H1 (cell line): ENCODE measurements at regions not wholly inside any gene's neighbourhood (a gene's known extent, or its start where the extent isn't known, plus 50 kb on each side); places are given as distances from the start of the nearest gene placed in this dataset.

Experiments used
- CTCF ChIA-PET: fragments of 300-600 bp; sonication (Branson Sonifier 250); formaldehyde crosslinking; loops from one replicate; lab custom pipeline; 2021; ENCODE audit not compliant: partially characterized antibody; lab: Charles Lee
- POLR2A ChIA-PET: fragments of 300-600 bp; sonication (Branson Sonifier 250); formaldehyde crosslinking; loops from one replicate; lab custom pipeline; 2021; ENCODE audit warnings: inconsistent platforms; ENCODE audit not compliant: partially characterized antibody; lab: Charles Lee
- DNase-seq, 2 experiments: peaks; one replicate each; pipeline versions ENCODE4 v3.0.0 to v3.0.0-alpha.2; 2010 to 2022; ENCODE audit warnings: low spot score in 2 of 2, low read depth in 1 of 2, mixed read lengths in 1 of 2
- FAIRE-seq: peaks from 2 replicates; lab custom pipeline; 2011; peaks lifted over from hg19 to GRCh38; lab: Jason Lieb, UNC
- H2AFZ ChIP-seq: 2 replicates; pipeline ENCODE4 v1.8.1; 2012; ENCODE audit warnings: low read length, inconsistent platforms
- H2AK5ac ChIP-seq: 2 replicates; pipeline ENCODE4 v1.6.1; 2013; ENCODE audit warnings: low read depth, low read length
- H2BK120ac ChIP-seq: replicated peaks from 2 replicates; pipeline ENCODE3; 2013; ENCODE audit warnings: low read depth, low read length, inconsistent platforms
- H2BK12ac ChIP-seq: 2 replicates; pipeline ENCODE4 v1.6.1; 2013; ENCODE audit warnings: low read depth, low read length
- H2BK15ac ChIP-seq: 2 replicates; pipeline ENCODE4 v1.6.1; 2013; ENCODE audit warnings: low read length
- H2BK20ac ChIP-seq: 2 replicates; pipeline ENCODE4 v1.6.1; 2013; ENCODE audit warnings: low read length
- H2BK5ac ChIP-seq: 2 replicates; pipeline ENCODE4 v1.6.1; 2013; ENCODE audit warnings: low read depth, low read length
- H3K14ac ChIP-seq: 2 replicates; pipeline ENCODE4 v1.6.1; 2013; ENCODE audit warnings: inconsistent platforms; ENCODE audit not compliant: insufficient read length
- H3K18ac ChIP-seq: 2 replicates; pipeline ENCODE4 v1.6.1; 2013; ENCODE audit warnings: low read length; ENCODE audit errors: extremely low read depth
- H3K23ac ChIP-seq: 2 replicates; pipeline ENCODE4 v1.6.1; 2013; ENCODE audit warnings: inconsistent platforms; ENCODE audit not compliant: insufficient read length
- H3K23me2 ChIP-seq: 2 replicates; pipeline ENCODE4 v1.6.1; 2013; ENCODE audit warnings: low read depth, low read length
- H3K27ac ChIP-seq: 2 replicates; pipeline ENCODE4 v1.6.1; 2011; ENCODE audit warnings: low read depth, low read length, inconsistent platforms
- H3K27me3 ChIP-seq, 4 experiments: replicated peaks in 1 of 4; 1 replicate in 1 of 4; 2 replicates in 3 of 4; pipeline versions ENCODE4 v1.6.1 to v1.8.1; 2011 to 2013; ENCODE audit warnings: low read length in 3 of 4, mild to moderate bottlenecking in 3 of 4, inconsistent platforms in 2 of 4, mixed read lengths in 2 of 4, moderate library complexity in 1 of 4; ENCODE audit not compliant: control insufficient read depth in 3 of 4, insufficient read depth in 3 of 4; ENCODE audit errors: extremely low read depth in 1 of 4
- H3K36me3 ChIP-seq, 4 experiments: 2 replicates each; pipeline versions ENCODE4 v1.6.1 to v1.8.1; 2011 to 2013; ENCODE audit warnings: mild to moderate bottlenecking in 4 of 4, low read length in 3 of 4, moderate library complexity in 2 of 4, control low read depth in 1 of 4, inconsistent platforms in 1 of 4; ENCODE audit not compliant: insufficient read depth in 4 of 4, control insufficient read depth in 2 of 4
- H3K4ac ChIP-seq: replicated peaks from 2 replicates; pipeline ENCODE3; 2013; ENCODE audit warnings: low read length, low read depth, mixed read lengths, inconsistent platforms; ENCODE audit not compliant: insufficient read length
- H3K4me1 ChIP-seq, 4 experiments: replicated peaks in 1 of 4; 1 replicate in 1 of 4; 2 replicates in 3 of 4; pipeline versions ENCODE4 v1.6.1 to v1.8.1; 2011 to 2013; ENCODE audit warnings: low read length in 3 of 4, inconsistent platforms in 2 of 4, mixed read lengths in 1 of 4; ENCODE audit not compliant: insufficient read depth in 4 of 4, control insufficient read depth in 3 of 4
- H3K4me2 ChIP-seq, 2 experiments: 2 replicates each; pipeline versions ENCODE4 v1.6.1 to v1.8.1; 2011 to 2013; ENCODE audit warnings: low read depth in 2 of 2, low read length in 2 of 2, control low read depth in 1 of 2, inconsistent platforms in 1 of 2, mild to moderate bottlenecking in 1 of 2; ENCODE audit not compliant: insufficient read depth in 1 of 2
- H3K4me3 ChIP-seq, 4 experiments: fragments of 200-600, 300-600 bp in 1 of 4; sonication (generic), shearing (Covaris generic), sonication (Bioruptor Twin) in 1 of 4; 2 replicates each; pipeline versions ENCODE4 v1.5.1 to v1.8.1; 2011 to 2016; ENCODE audit warnings: low read length in 4 of 4, low read depth in 3 of 4, control low read depth in 2 of 4, inconsistent platforms in 2 of 4, mild to moderate bottlenecking in 2 of 4, mixed read lengths in 1 of 4, moderate library complexity in 1 of 4; ENCODE audit not compliant: insufficient read depth in 2 of 4; ENCODE audit errors: extremely low read depth in 1 of 4
- H3K56ac ChIP-seq: replicated peaks from 2 replicates; pipeline ENCODE3; 2013; ENCODE audit warnings: low read depth, mild to moderate bottlenecking, mixed read lengths, low read length, inconsistent platforms; ENCODE audit not compliant: insufficient read length
- H3K79me1 ChIP-seq: 2 replicates; pipeline ENCODE4 v1.6.1; 2013; ENCODE audit warnings: low read depth, low read length, control low read depth
- H3K79me2 ChIP-seq, 2 experiments: 2 replicates each; pipeline versions ENCODE4 v1.6.1 to v1.8.1; 2012 to 2013; ENCODE audit warnings: low read length in 2 of 2, mild to moderate bottlenecking in 2 of 2, inconsistent platforms in 1 of 2; ENCODE audit not compliant: insufficient read depth in 2 of 2, control insufficient read depth in 1 of 2
- H3K9ac ChIP-seq, 4 experiments: replicated peaks in 1 of 4; 1 replicate in 1 of 4; 2 replicates in 3 of 4; pipeline versions ENCODE4 v1.6.1 to v1.8.1; 2011 to 2013; ENCODE audit warnings: low read depth in 3 of 4, low read length in 3 of 4, control low read depth in 2 of 4, mild to moderate bottlenecking in 2 of 4, moderate library complexity in 2 of 4, inconsistent platforms in 1 of 4; ENCODE audit errors: extremely low read depth in 1 of 4
- H3K9me3 ChIP-seq, 2 experiments: 2 replicates each; pipeline versions ENCODE4 v1.6.1 to v1.8.1; 2012 to 2013; ENCODE audit warnings: mild to moderate bottlenecking in 2 of 2, moderate library complexity in 2 of 2, control low read depth in 1 of 2, inconsistent platforms in 1 of 2, low read depth in 1 of 2, low read length in 1 of 2, mixed read lengths in 1 of 2; ENCODE audit not compliant: insufficient read depth in 2 of 2
- H4K20me1 ChIP-seq, 2 experiments: replicated peaks in 1 of 2; 2 replicates each; pipeline versions ENCODE3 to v1.8.1; 2011 to 2013; ENCODE audit warnings: inconsistent platforms in 2 of 2, low read length in 2 of 2, mild to moderate bottlenecking in 1 of 2; ENCODE audit not compliant: insufficient read depth in 2 of 2, control insufficient read depth in 1 of 2
- H4K5ac ChIP-seq: 2 replicates; pipeline ENCODE4 v1.6.1; 2013; ENCODE audit warnings: low read length, low read depth, mixed read lengths, inconsistent platforms; ENCODE audit not compliant: insufficient read length
- H4K8ac ChIP-seq: 2 replicates; pipeline ENCODE4 v1.8.0; 2013; ENCODE audit warnings: mild to moderate bottlenecking, moderate library complexity, low read length, inconsistent platforms; ENCODE audit not compliant: insufficient read depth; ENCODE audit errors: extremely low read depth
- H4K91ac ChIP-seq: replicated peaks from 2 replicates; pipeline ENCODE3; 2013; ENCODE audit warnings: low read length, mixed read lengths, inconsistent platforms; ENCODE audit not compliant: insufficient read length
- RFX5 ChIP-seq: IDR thresholded peaks from 2 replicates; pipeline ENCODE4 v1.6.1; 2011; ENCODE audit warnings: low read depth, low read length, improper control_type of control experiment, borderline replicate concordance
- SIRT6 ChIP-seq: IDR thresholded peaks from one replicate; pipeline ENCODE4 v1.7.1; 2012; ENCODE audit warnings: low read length, inconsistent platforms
- WGBS, 2 experiments: shearing (Covaris generic) in 1 of 2; methylation state at CpG; one replicate each; pipeline versions ENCODE4 v1.1.6 to v1.1.7; 2013 to 2015; ENCODE audit warnings: low lambda C conversion rate in 2 of 2, mixed read lengths in 2 of 2, inconsistent platforms in 1 of 2, low coverage in 1 of 2, missing lambda C conversion rate in 1 of 2; ENCODE audit not compliant: insufficient replicate concordance in 2 of 2, insufficient coverage in 1 of 2, insufficient read length in 1 of 2; ENCODE audit errors: extremely low coverage in 1 of 2, missing lambda C conversion rate in 1 of 2; 5-methylcytosine and 5-hydroxymethylcytosine counted together

DNA sequence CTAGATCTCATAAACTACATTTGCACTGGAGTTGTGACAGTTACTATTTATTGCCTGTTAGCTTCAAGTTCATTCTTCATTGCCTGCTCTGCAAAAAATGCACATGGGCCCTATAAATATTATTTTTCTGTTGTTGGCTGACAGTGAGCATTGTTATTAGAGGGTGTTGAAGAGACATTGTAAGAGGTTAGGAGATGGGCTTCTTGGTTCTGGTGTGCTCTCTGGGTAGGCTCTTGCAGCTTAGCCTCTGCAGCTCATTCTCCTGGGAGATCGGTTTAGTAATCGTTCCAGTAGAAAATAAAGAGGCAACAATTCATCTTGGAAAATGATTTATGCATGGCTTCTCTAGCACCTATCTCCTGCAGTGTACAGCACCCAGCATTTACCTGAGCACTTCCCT is 113.8 kb upstream of the SCN7A start:
- H3K18ac ChIP-seq: no peak overlapping the region
- no peak overlapping the region for H3K4me2 ChIP-seq
- H2AK5ac ChIP-seq: no peak overlapping the region
- no peak overlapping the region for H3K4ac ChIP-seq
- WGBS, 2 experiments: 94% methylated on average over 2 of the region's 2 CpGs; no CpG with 5 or more reads in 1 of the 2 experiments
- no peak for FAIRE-seq
- H2BK120ac ChIP-seq: no peak overlapping the region
- no peak overlapping the region for H2BK12ac ChIP-seq
- ChIA-PET CTCF (interaction anchor here (4.7 to 5.3 kb wide), 2 partner anchors 21 to 70 kb away, joined by 28 to 47 read pairs; no protein-coding TSS in a partner anchor), POLR2A (no interaction called here)
- H4K91ac ChIP-seq: no peak overlapping the region
- H3K79me2 ChIP-seq: no peaks in the 10 kb centered on the region
- no peak overlapping the region for H3K9ac ChIP-seq
- no peak overlapping the region for H2AFZ ChIP-seq
- peaks cover 0 to 2% (median 0%) of the 10 kb centered on the region in 4 experiments; a peak in 1 of 7 replicates for H3K27me3 ChIP-seq
- H3K79me1 ChIP-seq: no peaks in the 10 kb centered on the region
- no peaks in the 10 kb centered on the region for H3K23me2 ChIP-seq
- H3K14ac ChIP-seq: no peak overlapping the region
- no peak overlapping the region for H3K56ac ChIP-seq
- no peak overlapping the region for H4K8ac ChIP-seq
- no peak overlapping the region for H2BK15ac ChIP-seq
- H3K4me3 ChIP-seq: no peak overlapping the region
- no peak overlapping the region for H3K27ac ChIP-seq
- H2BK20ac ChIP-seq: no peak overlapping the region
- H2BK5ac ChIP-seq: no peak overlapping the region
- H3K36me3 ChIP-seq: no peaks in the 10 kb centered on the region
- H3K23ac ChIP-seq: no peak overlapping the region
- H3K4me1 ChIP-seq: peaks cover 0 to 10% (median 3%) of the 10 kb centered on the region in 4 experiments; a peak in 6 of 7 replicates
- H3K9me3 ChIP-seq: no peaks in the 10 kb centered on the region
- no peak for DNase-seq
- no peak overlapping the region for H4K5ac ChIP-seq
- H4K20me1 ChIP-seq: no peaks in the 10 kb centered on the region
- TF ChIP-seq RFX5 (no peak), SIRT6 (no peak)
